HG03565 (cell line): ENCODE measurements at regions not wholly inside any gene's neighbourhood (a gene's known extent, or its start where the extent isn't known, plus 50 kb on each side); places are given as distances from the start of the nearest gene placed in this dataset.

Experiments
- ATAC-seq: cut with Tn5 transposase; IDR thresholded peaks from one replicate; pipeline ENCODE4 v1.9.1; 2021; ENCODE audit warnings: mild to moderate bottlenecking, moderate library complexity; ENCODE audit not compliant: unreplicated experiment

GRCh38 chr9:79353856-79354520 lies 217.8 kb upstream of the TLE4 start:
- no peak for ATAC-seq

GRCh38 chr9:79357194-79357593 lies 214.6 kb upstream of the TLE4 start:
- ATAC-seq = no peak

- ATAC-seq = no peak
These were observed 214.1 kb upstream of the TLE4 start for GRCh38 chr9:79357616-79358015.

GRCh38 chr9:79360387-79361347 lies 211.1 kb upstream of the TLE4 start:
- no peak for ATAC-seq

GRCh38 chr9:79362100-79363081 lies 209.4 kb upstream of the TLE4 start:
- ATAC-seq = no peak

- ATAC-seq = no peak
These were observed 202.1 kb upstream of the TLE4 start for GRCh38 chr9:79369676-79370075.

GRCh38 chr9:79371301-79371700 lies 200.5 kb upstream of the TLE4 start:
- ATAC-seq = no peak

GRCh38 chr9:79371948-79372555 lies 199.7 kb upstream of the TLE4 start:
- ATAC-seq = no peak

GRCh38 chr9:79377339-79377855 lies 194.4 kb upstream of the TLE4 start:
- no peak for ATAC-seq

GRCh38 chr9:79378107-79378506 lies 193.7 kb upstream of the TLE4 start:
- ATAC-seq = no peak

GRCh38 chr9:79382044-79382443 lies 189.7 kb upstream of the TLE4 start:
- ATAC-seq = no peak

- no peak for ATAC-seq
These were observed 189.3 kb upstream of the TLE4 start for GRCh38 chr9:79382458-79382857.

GRCh38 chr9:79383096-79383495 lies 188.7 kb upstream of the TLE4 start:
- no peak for ATAC-seq

- no peak for ATAC-seq
These were observed 187.7 kb upstream of the TLE4 start for GRCh38 chr9:79384091-79384490.

GRCh38 chr9:79384501-79384900 lies 187.3 kb upstream of the TLE4 start:
- no peak for ATAC-seq

- ATAC-seq = no peak
These were observed 184.5 kb upstream of the TLE4 start for GRCh38 chr9:79387101-79387835.

GRCh38 chr9:79390077-79390698 lies 181.6 kb upstream of the TLE4 start:
- ATAC-seq = no peak

- ATAC-seq = no peak
These were observed 180.7 kb upstream of the TLE4 start for GRCh38 chr9:79390781-79391770.
